Spleen (tissue), 11 donors: ENCODE measurements at regions not wholly inside any gene's neighbourhood (a gene's known extent, or its start where the extent isn't known, plus 50 kb on each side); places are given as distances from the start of the nearest gene placed in this dataset.

Experiments used
- DNase-seq: peaks from one replicate; pipeline ENCODE4 v3.0.0-alpha.2; 2020
- H3K27ac ChIP-seq, 8 donors: fragments of 200-600 bp; sonication (generic) in 7 of 8; 1 replicate in 4 of 8; 2 replicates in 4 of 8; pipeline versions ENCODE4 v1.5.0 to v1.8.0; 2016 to 2021; ENCODE audit warnings: inconsistent platforms in 4 of 8, mild to moderate bottlenecking in 4 of 8, moderate library complexity in 1 of 8
- H3K27me3 ChIP-seq, 7 donors: fragments of 200-600 bp; sonication (generic) in 6 of 7; replicated peaks in 1 of 7; 1 replicate in 4 of 7; 2 replicates in 3 of 7; pipeline versions ENCODE4 v1.5.0 to v1.8.0; 2016 to 2021; ENCODE audit warnings: inconsistent platforms in 3 of 7, mild to moderate bottlenecking in 1 of 7
- H3K36me3 ChIP-seq, 6 donors: fragments of 200-600 bp; sonication (generic) in 5 of 6; 1 replicate in 4 of 6; 2 replicates in 2 of 6; pipeline versions ENCODE4 v1.5.0 to v1.8.0; 2016 to 2021; ENCODE audit warnings: inconsistent platforms in 2 of 6
- H3K4me1 ChIP-seq, 6 donors: fragments of 200-600 bp; sonication (generic) in 5 of 6; 1 replicate in 3 of 6; 2 replicates in 3 of 6; pipeline versions ENCODE4 v1.5.0 to v1.8.0; 2016 to 2021; ENCODE audit warnings: inconsistent platforms in 3 of 6
- H3K4me3 ChIP-seq, 8 donors: fragments of 200-600 bp; sonication (generic) in 7 of 8; 1 replicate in 4 of 8; 2 replicates in 4 of 8; pipeline versions ENCODE4 v1.5.0 to v1.8.0; 2016 to 2021; ENCODE audit warnings: inconsistent platforms in 4 of 8, mild to moderate bottlenecking in 4 of 8, moderate library complexity in 2 of 8
- H3K9me3 ChIP-seq, 8 donors: fragments of 200-600 bp; sonication (generic) in 7 of 8; 1 replicate in 4 of 8; 2 replicates in 4 of 8; pipeline versions ENCODE4 v1.5.0 to v1.8.0; 2016 to 2021; ENCODE audit warnings: inconsistent platforms in 4 of 8
- CTCF ChIP-seq, 11 experiments: fragments of 200-600 bp in 7 of 11; fragments of 450-650 bp in 4 of 11; sonication (generic) in 4 of 11; IDR thresholded peaks in 8 of 11; conservative IDR thresholded peaks in 3 of 11; 1 replicate in 7 of 11; 2 replicates in 4 of 11; pipeline versions ENCODE4 v1.4.0 to v1.8.0; 2016 to 2021; ENCODE audit warnings: antibody characterized with exemption in 11 of 11, inconsistent platforms in 4 of 11, mild to moderate bottlenecking in 1 of 11
- POLR2A ChIP-seq, 3 donors: fragments of 450-650 bp; IDR thresholded peaks; one replicate each; pipeline ENCODE4 v1.5.1; 2017; ENCODE audit warnings: antibody characterized with exemption in 3 of 3, mild to moderate bottlenecking in 1 of 3
- POLR2AphosphoS5 ChIP-seq, 3 donors: sonication (generic); formaldehyde crosslinking; IDR thresholded peaks; one replicate each; pipeline ENCODE4 v1.5.1; 2017; ENCODE audit warnings: antibody characterized with exemption in 3 of 3
- WGBS, 5 donors: extraction: QIAGEN DNeasy Blood & Tissue Kit in 3 of 5; methylation state at CpG; one replicate each; pipeline versions ENCODE4 v1.1.5 to v1.1.7; 2013 to 2018; 5-methylcytosine and 5-hydroxymethylcytosine counted together
- intact Hi-C: fragments of 100-400 bp; cut with DNase I; formaldehyde crosslinking; loops from one replicate; pipeline ENCODE4 v1.15.0; 2023; ENCODE audit warnings: low total_unique reads
- donor health status: healthy with polysubstance abuse.
- donor health status: DM: no; HTN: no; CAD: no; lungs with moderate emphysema.
- donor health status: DM: no; HTN: no; CAD: no.
- donor health status: Bipolar disorder and iron deficiency.
- donor health status: healthy.
- donor health status: DM: no; HTN: no; CAD: no.
- donor health status: DM: yes; HTN: yes; CAD: no.

- Histone ChIP-seq H3K4me3 (no peak overlapping the region), H3K9me3 (no peaks in the 10 kb centered on the region), H3K36me3 (no peaks in the 10 kb centered on the region), H3K27ac (no peak overlapping the region), H3K27me3 (no peaks in the 10 kb centered on the region), H3K4me1 (no peaks in the 10 kb centered on the region)
- intact Hi-C loops = no loop called here
- no peak for DNase-seq
- WGBS, 5 donors = 90 to 97% (median 95%) methylated on average over 1 of the region's 1 CpG
- TF ChIP-seq CTCF (IDR thresholded peaks at IDR 0.05 in 8 of 11, conservative IDR thresholded peaks at IDR 0.05 in 3 of 11) (no peak), POLR2A (IDR thresholded peaks at IDR 0.05) (no peak)
These were observed 180.3 kb upstream of the MEOX2 start for GRCh38 chr7:15866753-15867152.

GRCh38 chr7:15864626-15864991 is 178.1 kb upstream of the MEOX2 start:
- Histone ChIP-seq H3K9me3 (peaks cover 0 to under 1% (median 0%) of the 10 kb centered on the region in 8 donors), H3K4me1 (no peaks in the 10 kb centered on the region), H3K27me3 (no peaks in the 10 kb centered on the region), H3K4me3 (no peak overlapping the region), H3K27ac (no peak overlapping the region), H3K36me3 (no peaks in the 10 kb centered on the region)
- TF ChIP-seq POLR2AphosphoS5 (IDR thresholded peaks at IDR 0.05) (no peak), POLR2A (IDR thresholded peaks at IDR 0.05) (no peak), CTCF (IDR thresholded peaks at IDR 0.05 in 8 of 11, conservative IDR thresholded peaks at IDR 0.05 in 3 of 11) (no peak)
- intact Hi-C loops = no loop called here
- no peak for DNase-seq
- WGBS, 5 donors = 81 to 96% (median 93%) methylated on average over 2 of the region's 2 CpGs

- TF ChIP-seq CTCF (IDR thresholded peaks at IDR 0.05 in 8 of 11, conservative IDR thresholded peaks at IDR 0.05 in 3 of 11) (no peak), POLR2AphosphoS5 (IDR thresholded peaks at IDR 0.05) (no peak), POLR2A (IDR thresholded peaks at IDR 0.05) (no peak)
- 76 to 94% (median 87%) methylated on average over 4 of the region's 4 CpGs for WGBS, 5 donors
- intact Hi-C loops = no loop called here
- no peak overlapping the region for H3K27ac ChIP-seq
- no peak overlapping the region for H3K4me3 ChIP-seq
- peaks cover 0 to 2% (median 0%) of the 10 kb centered on the region in 8 donors for H3K9me3 ChIP-seq
- H3K36me3 ChIP-seq = no peaks in the 10 kb centered on the region
- no peak for DNase-seq
- H3K27me3 ChIP-seq = no peaks in the 10 kb centered on the region
- H3K4me1 ChIP-seq = no peaks in the 10 kb centered on the region
These were observed 177.6 kb upstream of the MEOX2 start for GRCh38 chr7:15863951-15864625.

GRCh38 chr7:15862781-15863165 is 176.3 kb upstream of the MEOX2 start:
- H3K4me1 ChIP-seq = no peaks in the 10 kb centered on the region
- no peak overlapping the region for H3K4me3 ChIP-seq
- TF ChIP-seq POLR2A (IDR thresholded peaks at IDR 0.05) = no peak
- no peak for TF ChIP-seq POLR2AphosphoS5 (IDR thresholded peaks at IDR 0.05)
- no peaks in the 10 kb centered on the region for H3K36me3 ChIP-seq
- no peaks in the 10 kb centered on the region for H3K27me3 ChIP-seq
- intact Hi-C loops = no loop called here
- DNase-seq = no peak
- peaks cover 0 to 9% (median 0%) of the 10 kb centered on the region in 8 donors for H3K9me3 ChIP-seq
- H3K27ac ChIP-seq = no peak overlapping the region
